Vagina (tissue), 2 donors: ENCODE measurements at regions not wholly inside any gene's neighbourhood (a gene's known extent, or its start where the extent isn't known, plus 50 kb on each side); places are given as distances from the start of the nearest gene placed in this dataset.
"Not testable (repeated sequence)": the region's sequence is repeated elsewhere in the genome, so short reads cannot be mapped to it uniquely, and the experiment has no call there.

Experiments used
- DNase-seq, 2 donors: peaks; one replicate each; pipeline ENCODE4 v3.0.0-alpha.2; 2017; ENCODE audit errors: extremely low spot score in 2 of 2
- H3K27ac ChIP-seq: fragments of 200-600 bp; sonication (generic); one replicate; pipeline ENCODE4 v1.5.1; 2019
- H3K27me3 ChIP-seq: fragments of 200-600 bp; sonication (generic); one replicate; pipeline ENCODE4 v1.5.1; 2019
- H3K36me3 ChIP-seq, 2 donors: fragments of 200-600 bp; sonication (generic); one replicate each; pipeline ENCODE4 v1.5.1; 2017 to 2019
- H3K4me1 ChIP-seq: fragments of 200-600 bp; sonication (generic); one replicate; pipeline ENCODE4 v1.5.1; 2019
- H3K4me3 ChIP-seq, 2 donors: fragments of 200-600 bp; sonication (generic); 1 replicate in 1 of 2; 2 replicates in 1 of 2; pipeline ENCODE4 v1.5.1; 2016 to 2019
- H3K9me3 ChIP-seq: fragments of 200-600 bp; sonication (generic); one replicate; pipeline ENCODE4 v1.5.1; 2019
- CTCF ChIP-seq, 3 experiments: fragments of 450-650 bp in 2 of 3; fragments of 200-600 bp in 1 of 3; sonication (generic) in 1 of 3; IDR thresholded peaks; one replicate each; pipeline ENCODE4 v1.5.1; 2017 to 2019; ENCODE audit warnings: antibody characterized with exemption in 3 of 3, mild to moderate bottlenecking in 2 of 3, moderate library complexity in 2 of 3
- POLR2A ChIP-seq, 2 donors: fragments of 450-650 bp; IDR thresholded peaks; one replicate each; pipeline ENCODE4 v1.6.1; 2017; ENCODE audit warnings: antibody characterized with exemption in 2 of 2, mild to moderate bottlenecking in 2 of 2, moderate library complexity in 2 of 2
- POLR2AphosphoS5 ChIP-seq, 2 donors: sonication (generic); formaldehyde crosslinking; IDR thresholded peaks; one replicate each; pipeline ENCODE4 v1.9.0; 2017; ENCODE audit warnings: antibody characterized with exemption in 2 of 2, mild to moderate bottlenecking in 2 of 2, low read depth in 1 of 2; ENCODE audit not compliant: insufficient read depth in 1 of 2
- intact Hi-C: fragments of 100-400 bp; cut with DNase I; formaldehyde crosslinking; loops from one replicate; pipeline ENCODE4 v1.15.1; 2023

- H3K27me3 ChIP-seq, result no peaks in the 10 kb centered on the region
- no peak for TF ChIP-seq POLR2AphosphoS5 (IDR thresholded peaks at IDR 0.05; ENCODE audit: insufficient read depth in 1 of 2, low read depth in 1 of 2)
- no peak for TF ChIP-seq POLR2A (IDR thresholded peaks at IDR 0.05)
- no peak for TF ChIP-seq CTCF (IDR thresholded peaks at IDR 0.05)
- intact Hi-C loops, result no loop called here
- no peaks in the 10 kb centered on the region for H3K36me3 ChIP-seq
- no peak overlapping the region for H3K27ac ChIP-seq
- DNase-seq, result no peak
- H3K9me3 ChIP-seq, result no peaks in the 10 kb centered on the region
- no peaks in the 10 kb centered on the region for H3K4me1 ChIP-seq
- H3K4me3 ChIP-seq, result no peak overlapping the region
Measured at GRCh38 chr6:1162367-1163275, 149.3 kb upstream of the FOXQ1 start.

GRCh38 chr6:1156411-1156810, 155.5 kb upstream of the FOXQ1 start:
- H3K27me3 ChIP-seq, H3K36me3 ChIP-seq, intact Hi-C loops, DNase-seq, H3K4me3 ChIP-seq, H3K27ac ChIP-seq, H3K4me1 ChIP-seq, H3K9me3 ChIP-seq: not testable (repeated sequence)

GRCh38 chr6:1153696-1154245, 158.1 kb upstream of the FOXQ1 start:
- Histone ChIP-seq H3K36me3 (no peaks in the 10 kb centered on the region), H3K27ac (no peak overlapping the region), H3K27me3 (no peaks in the 10 kb centered on the region), H3K4me3 (no peak overlapping the region), H3K4me1 (no peaks in the 10 kb centered on the region), H3K9me3 (no peaks in the 10 kb centered on the region)
- intact Hi-C loops, result no loop called here
- no peak for DNase-seq
- TF ChIP-seq POLR2A (IDR thresholded peaks at IDR 0.05) (no peak), CTCF (IDR thresholded peaks at IDR 0.05) (no peak), POLR2AphosphoS5 (IDR thresholded peaks at IDR 0.05; ENCODE audit: insufficient read depth in 1 of 2, low read depth in 1 of 2) (no peak)

- Histone ChIP-seq H3K27me3 (no peaks in the 10 kb centered on the region), H3K27ac (no peak overlapping the region), H3K4me1 (peaks cover 7% of the 10 kb centered on the region), H3K9me3 (no peaks in the 10 kb centered on the region), H3K4me3 (no peak overlapping the region), H3K36me3 (no peaks in the 10 kb centered on the region)
- intact Hi-C loops, result no loop called here
- DNase-seq, result no peak
- TF ChIP-seq POLR2AphosphoS5 (IDR thresholded peaks at IDR 0.05; ENCODE audit: insufficient read depth in 1 of 2, low read depth in 1 of 2) (no peak), CTCF (IDR thresholded peaks at IDR 0.05) (no peak), POLR2A (IDR thresholded peaks at IDR 0.05) (no peak)
Measured at GRCh38 chr6:1146500-1146899, 165.4 kb upstream of the FOXQ1 start.

GRCh38 chr6:1145768-1146218, 166.1 kb upstream of the FOXQ1 start:
- no peak overlapping the region for H3K27ac ChIP-seq
- H3K36me3 ChIP-seq, result no peaks in the 10 kb centered on the region
- no peaks in the 10 kb centered on the region for H3K9me3 ChIP-seq
- H3K4me3 ChIP-seq, result no peak overlapping the region
- intact Hi-C loops, result no loop called here
- no peak for TF ChIP-seq CTCF (IDR thresholded peaks at IDR 0.05)
- TF ChIP-seq POLR2AphosphoS5 (IDR thresholded peaks at IDR 0.05; ENCODE audit: insufficient read depth in 1 of 2, low read depth in 1 of 2), result no peak
- TF ChIP-seq POLR2A (IDR thresholded peaks at IDR 0.05), result no peak
- peaks cover 7% of the 10 kb centered on the region for H3K4me1 ChIP-seq
- DNase-seq, result no peak
- no peaks in the 10 kb centered on the region for H3K27me3 ChIP-seq
